Liver (tissue), 8 donors: ENCODE measurements at regions not wholly inside any gene's neighbourhood (a gene's known extent, or its start where the extent isn't known, plus 50 kb on each side); places are given as distances from the start of the nearest gene placed in this dataset.

Experiments
- DNase-seq: peaks from one replicate; pipeline ENCODE4 v3.0.0-alpha.2; 2017; ENCODE audit warnings: low spot score
- H3K27ac ChIP-seq, 2 donors: one replicate each; pipeline ENCODE4 v1.7.0; 2013; ENCODE audit warnings: inconsistent platforms in 2 of 2, low read length in 2 of 2, control low read depth in 1 of 2, low read depth in 1 of 2, mild to moderate bottlenecking in 1 of 2
- H3K27me3 ChIP-seq, 4 donors: one replicate each; pipeline versions ENCODE4 v1.6.1 to v1.7.0; 2013; ENCODE audit warnings: low read length in 3 of 4, inconsistent platforms in 1 of 4, mild to moderate bottlenecking in 1 of 4, moderate library complexity in 1 of 4; ENCODE audit not compliant: control insufficient read depth in 4 of 4, insufficient read depth in 4 of 4
- H3K36me3 ChIP-seq, 4 donors: one replicate each; pipeline versions ENCODE4 v1.6.1 to v1.7.0; 2013; ENCODE audit warnings: low read length in 3 of 4, mild to moderate bottlenecking in 3 of 4, low read depth in 1 of 4, moderate library complexity in 1 of 4; ENCODE audit not compliant: control insufficient read depth in 4 of 4, insufficient read depth in 3 of 4
- H3K4me1 ChIP-seq, 4 donors: one replicate each; pipeline versions ENCODE4 v1.6.1 to v1.7.0; 2013; ENCODE audit warnings: low read length in 3 of 4, mild to moderate bottlenecking in 3 of 4, moderate library complexity in 1 of 4; ENCODE audit not compliant: control insufficient read depth in 4 of 4, insufficient read depth in 4 of 4
- H3K4me3 ChIP-seq, 3 donors: one replicate each; pipeline versions ENCODE4 v1.6.1 to v1.7.0; 2013; ENCODE audit warnings: low read length in 3 of 3, control low read depth in 1 of 3, low read depth in 1 of 3, mild to moderate bottlenecking in 1 of 3
- H3K9ac ChIP-seq, 2 donors: one replicate each; pipeline ENCODE4 v1.7.0; 2013; ENCODE audit warnings: low read length in 2 of 2, mild to moderate bottlenecking in 2 of 2, moderate library complexity in 2 of 2, control low read depth in 1 of 2, low read depth in 1 of 2
- H3K9me3 ChIP-seq, 4 donors: one replicate each; pipeline versions ENCODE4 v1.6.1 to v1.7.0; 2013; ENCODE audit warnings: low read length in 3 of 4; ENCODE audit not compliant: control insufficient read depth in 4 of 4
- FOXA1 ChIP-seq: IDR thresholded peaks from 2 replicates; pipeline ENCODE4 v1.6.1; 2016; ENCODE audit warnings: antibody characterized with exemption
- FOXA2 ChIP-seq: IDR thresholded peaks from 2 replicates; pipeline ENCODE4 v1.6.1; 2016; ENCODE audit warnings: antibody characterized with exemption
- GABPA ChIP-seq, 2 donors: IDR thresholded peaks in 1 of 2; conservative IDR thresholded peaks in 1 of 2; 2 replicates each; pipeline ENCODE4 v1.6.1; 2016; ENCODE audit warnings: antibody characterized with exemption in 2 of 2, mild to moderate bottlenecking in 1 of 2, moderate library complexity in 1 of 2
- HNF4A ChIP-seq, 2 donors: conservative IDR thresholded peaks; 2 replicates each; pipeline ENCODE4 v1.6.1; 2016; ENCODE audit warnings: antibody characterized with exemption in 2 of 2, mild to moderate bottlenecking in 2 of 2
- JUND ChIP-seq, 2 donors: IDR thresholded peaks; 2 replicates each; pipeline ENCODE4 v1.6.1; 2016; ENCODE audit warnings: antibody characterized with exemption in 2 of 2
- NR2F2 ChIP-seq: IDR thresholded peaks from 2 replicates; pipeline ENCODE4 v1.6.1; 2016; ENCODE audit warnings: antibody characterized with exemption
- RXRA ChIP-seq, 2 donors: IDR thresholded peaks; 2 replicates each; pipeline ENCODE4 v1.6.1; 2017 to 2018; ENCODE audit warnings: antibody characterized with exemption in 2 of 2, mild to moderate bottlenecking in 1 of 2
- SP1 ChIP-seq: IDR thresholded peaks from 2 replicates; pipeline ENCODE4 v1.6.1; 2018; ENCODE audit warnings: antibody characterized with exemption, mild to moderate bottlenecking
- TAF1 ChIP-seq: conservative IDR thresholded peaks from 2 replicates; pipeline ENCODE4 v1.6.1; 2016; ENCODE audit warnings: antibody characterized with exemption, mild to moderate bottlenecking
- YY1 ChIP-seq: IDR thresholded peaks from 2 replicates; pipeline ENCODE4 v1.6.1; 2016; ENCODE audit warnings: antibody characterized with exemption, mild to moderate bottlenecking
- WGBS: extraction: QIAGEN DNeasy Blood & Tissue Kit; methylation state at CpG from one replicate; pipeline ENCODE4 v1.1.7; 2013; 5-methylcytosine and 5-hydroxymethylcytosine counted together
- TF ChIP-seq, protein P1 (sequence below): IDR thresholded peaks from 2 replicates; pipeline ENCODE4 v1.6.1; 2016; ENCODE audit warnings: antibody characterized with exemption
- TF ChIP-seq, protein P2 (sequence below): IDR thresholded peaks from 2 replicates; pipeline ENCODE4 v1.6.1; 2016; ENCODE audit warnings: antibody characterized with exemption
- TF ChIP-seq, protein P3 (sequence below): IDR thresholded peaks from 2 replicates; pipeline ENCODE4 v1.6.1; 2016; ENCODE audit warnings: antibody characterized with exemption
- TF ChIP-seq, protein P4 (sequence below): fragments of 150-350 bp; IDR thresholded peaks from 2 replicates; pipeline ENCODE4 v1.5.1; 2017; ENCODE audit warnings: improper control_type of control experiment, low read depth, low read length; ENCODE audit not compliant: missing input control
- TF ChIP-seq, protein P5 (sequence below): IDR thresholded peaks from 2 replicates; pipeline ENCODE4 v1.6.1; 2016; ENCODE audit warnings: antibody characterized with exemption, mild to moderate bottlenecking
- donor health status: healthy.
- donor health status: healthy.
- donor health status: healthy.
- donor health status: healthy.
- donor health status: healthy.

DNA sequence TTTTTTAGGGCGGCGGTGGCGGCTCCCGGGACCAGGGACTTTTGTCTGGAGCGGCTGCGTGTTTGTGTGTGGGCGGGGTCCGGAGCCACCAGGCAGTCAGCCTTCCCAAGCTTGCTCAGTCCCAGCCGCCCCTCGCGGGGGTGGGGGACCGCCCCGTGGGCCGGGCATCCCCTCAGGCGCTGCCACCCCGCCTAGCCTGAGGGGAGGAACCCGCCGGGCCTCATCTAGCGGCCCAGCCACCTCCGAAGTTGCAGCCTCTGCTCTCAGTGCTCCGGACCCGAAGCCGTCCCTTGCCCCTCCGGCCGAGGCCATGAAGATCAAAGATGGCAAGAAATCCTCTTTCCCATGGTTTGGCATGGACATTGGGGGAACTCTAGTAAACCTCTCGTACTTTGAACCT lies 235.2 kb downstream of the OR4C45 start:
- Histone ChIP-seq H3K27ac (no peak overlapping the region), H3K36me3 (no peaks in the 10 kb centered on the region), H3K27me3 (no peaks in the 10 kb centered on the region), H3K4me3 (no peak overlapping the region), H3K4me1 (no peaks in the 10 kb centered on the region), H3K9ac (no peak overlapping the region), H3K9me3 (peaks cover 0 to 3% (median 0%) of the 10 kb centered on the region in 4 donors)
- WGBS, result 76% methylated on average over 26 of the region's 26 CpGs
- TF ChIP-seq, protein P1, sequence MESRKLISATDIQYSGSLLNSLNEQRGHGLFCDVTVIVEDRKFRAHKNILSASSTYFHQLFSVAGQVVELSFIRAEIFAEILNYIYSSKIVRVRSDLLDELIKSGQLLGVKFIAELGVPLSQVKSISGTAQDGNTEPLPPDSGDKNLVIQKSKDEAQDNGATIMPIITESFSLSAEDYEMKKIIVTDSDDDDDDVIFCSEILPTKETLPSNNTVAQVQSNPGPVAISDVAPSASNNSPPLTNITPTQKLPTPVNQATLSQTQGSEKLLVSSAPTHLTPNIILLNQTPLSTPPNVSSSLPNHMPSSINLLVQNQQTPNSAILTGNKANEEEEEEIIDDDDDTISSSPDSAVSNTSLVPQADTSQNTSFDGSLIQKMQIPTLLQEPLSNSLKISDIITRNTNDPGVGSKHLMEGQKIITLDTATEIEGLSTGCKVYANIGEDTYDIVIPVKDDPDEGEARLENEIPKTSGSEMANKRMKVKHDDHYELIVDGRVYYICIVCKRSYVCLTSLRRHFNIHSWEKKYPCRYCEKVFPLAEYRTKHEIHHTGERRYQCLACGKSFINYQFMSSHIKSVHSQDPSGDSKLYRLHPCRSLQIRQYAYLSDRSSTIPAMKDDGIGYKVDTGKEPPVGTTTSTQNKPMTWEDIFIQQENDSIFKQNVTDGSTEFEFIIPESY, result no peak
- TF ChIP-seq SP1 (no peak), GABPA (IDR thresholded peaks at IDR 0.05 in 1 of 2, conservative IDR thresholded peaks at IDR 0.05 in 1 of 2) (no peak), TAF1 (no peak), YY1 (no peak), NR2F2 (no peak), RXRA (IDR thresholded peaks at IDR 0.05) (no peak), FOXA1 (no peak)
- TF ChIP-seq, protein P2, sequence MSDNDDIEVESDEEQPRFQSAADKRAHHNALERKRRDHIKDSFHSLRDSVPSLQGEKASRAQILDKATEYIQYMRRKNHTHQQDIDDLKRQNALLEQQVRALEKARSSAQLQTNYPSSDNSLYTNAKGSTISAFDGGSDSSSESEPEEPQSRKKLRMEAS, result no peak
- TF ChIP-seq, protein P3, sequence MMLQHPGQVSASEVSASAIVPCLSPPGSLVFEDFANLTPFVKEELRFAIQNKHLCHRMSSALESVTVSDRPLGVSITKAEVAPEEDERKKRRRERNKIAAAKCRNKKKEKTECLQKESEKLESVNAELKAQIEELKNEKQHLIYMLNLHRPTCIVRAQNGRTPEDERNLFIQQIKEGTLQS, result no peak
- no peak for DNase-seq

DNA sequence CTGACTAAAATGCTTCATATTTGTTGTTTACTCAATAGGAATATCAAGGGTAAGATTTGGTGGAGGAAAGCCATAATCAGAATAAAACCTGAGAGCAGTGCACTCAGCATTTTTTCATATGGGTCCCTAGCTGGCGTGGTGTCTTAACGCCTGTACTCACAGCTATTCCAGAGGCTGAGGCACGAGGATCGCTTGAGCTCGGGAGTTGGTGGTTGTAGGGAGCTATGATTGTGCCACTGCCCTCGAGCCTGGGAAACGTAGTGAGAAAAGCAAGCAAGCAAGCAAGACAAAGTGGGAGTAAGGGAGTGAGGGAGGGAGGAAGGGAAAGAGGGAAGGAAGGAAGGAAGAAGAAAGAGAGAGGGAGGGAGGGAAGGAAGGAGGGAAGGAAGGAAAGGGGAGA lies 242.5 kb downstream of the OR4C45 start:
- WGBS, result 69% methylated on average over 7 of the region's 7 CpGs
- Histone ChIP-seq H3K4me1 (no peaks in the 10 kb centered on the region), H3K4me3 (no peak overlapping the region), H3K27me3 (no peaks in the 10 kb centered on the region), H3K9me3 (peaks cover 0 to 3% (median under 1%) of the 10 kb centered on the region in 4 donors), H3K9ac (no peak overlapping the region), H3K27ac (no peak overlapping the region), H3K36me3 (no peaks in the 10 kb centered on the region)
- no peak for DNase-seq
- TF ChIP-seq, protein P3, result no peak
- TF ChIP-seq, protein P2, result no peak
- no peak for TF ChIP-seq YY1
- TF ChIP-seq, protein P4, sequence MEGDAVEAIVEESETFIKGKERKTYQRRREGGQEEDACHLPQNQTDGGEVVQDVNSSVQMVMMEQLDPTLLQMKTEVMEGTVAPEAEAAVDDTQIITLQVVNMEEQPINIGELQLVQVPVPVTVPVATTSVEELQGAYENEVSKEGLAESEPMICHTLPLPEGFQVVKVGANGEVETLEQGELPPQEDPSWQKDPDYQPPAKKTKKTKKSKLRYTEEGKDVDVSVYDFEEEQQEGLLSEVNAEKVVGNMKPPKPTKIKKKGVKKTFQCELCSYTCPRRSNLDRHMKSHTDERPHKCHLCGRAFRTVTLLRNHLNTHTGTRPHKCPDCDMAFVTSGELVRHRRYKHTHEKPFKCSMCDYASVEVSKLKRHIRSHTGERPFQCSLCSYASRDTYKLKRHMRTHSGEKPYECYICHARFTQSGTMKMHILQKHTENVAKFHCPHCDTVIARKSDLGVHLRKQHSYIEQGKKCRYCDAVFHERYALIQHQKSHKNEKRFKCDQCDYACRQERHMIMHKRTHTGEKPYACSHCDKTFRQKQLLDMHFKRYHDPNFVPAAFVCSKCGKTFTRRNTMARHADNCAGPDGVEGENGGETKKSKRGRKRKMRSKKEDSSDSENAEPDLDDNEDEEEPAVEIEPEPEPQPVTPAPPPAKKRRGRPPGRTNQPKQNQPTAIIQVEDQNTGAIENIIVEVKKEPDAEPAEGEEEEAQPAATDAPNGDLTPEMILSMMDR, result no peak
- no peak for TF ChIP-seq TAF1
- TF ChIP-seq, protein P5, sequence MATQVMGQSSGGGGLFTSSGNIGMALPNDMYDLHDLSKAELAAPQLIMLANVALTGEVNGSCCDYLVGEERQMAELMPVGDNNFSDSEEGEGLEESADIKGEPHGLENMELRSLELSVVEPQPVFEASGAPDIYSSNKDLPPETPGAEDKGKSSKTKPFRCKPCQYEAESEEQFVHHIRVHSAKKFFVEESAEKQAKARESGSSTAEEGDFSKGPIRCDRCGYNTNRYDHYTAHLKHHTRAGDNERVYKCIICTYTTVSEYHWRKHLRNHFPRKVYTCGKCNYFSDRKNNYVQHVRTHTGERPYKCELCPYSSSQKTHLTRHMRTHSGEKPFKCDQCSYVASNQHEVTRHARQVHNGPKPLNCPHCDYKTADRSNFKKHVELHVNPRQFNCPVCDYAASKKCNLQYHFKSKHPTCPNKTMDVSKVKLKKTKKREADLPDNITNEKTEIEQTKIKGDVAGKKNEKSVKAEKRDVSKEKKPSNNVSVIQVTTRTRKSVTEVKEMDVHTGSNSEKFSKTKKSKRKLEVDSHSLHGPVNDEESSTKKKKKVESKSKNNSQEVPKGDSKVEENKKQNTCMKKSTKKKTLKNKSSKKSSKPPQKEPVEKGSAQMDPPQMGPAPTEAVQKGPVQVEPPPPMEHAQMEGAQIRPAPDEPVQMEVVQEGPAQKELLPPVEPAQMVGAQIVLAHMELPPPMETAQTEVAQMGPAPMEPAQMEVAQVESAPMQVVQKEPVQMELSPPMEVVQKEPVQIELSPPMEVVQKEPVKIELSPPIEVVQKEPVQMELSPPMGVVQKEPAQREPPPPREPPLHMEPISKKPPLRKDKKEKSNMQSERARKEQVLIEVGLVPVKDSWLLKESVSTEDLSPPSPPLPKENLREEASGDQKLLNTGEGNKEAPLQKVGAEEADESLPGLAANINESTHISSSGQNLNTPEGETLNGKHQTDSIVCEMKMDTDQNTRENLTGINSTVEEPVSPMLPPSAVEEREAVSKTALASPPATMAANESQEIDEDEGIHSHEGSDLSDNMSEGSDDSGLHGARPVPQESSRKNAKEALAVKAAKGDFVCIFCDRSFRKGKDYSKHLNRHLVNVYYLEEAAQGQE, result no peak
- TF ChIP-seq JUND (IDR thresholded peaks at IDR 0.05), result no peak
- no peak for TF ChIP-seq FOXA2
- no peak for TF ChIP-seq HNF4A (conservative IDR thresholded peaks at IDR 0.05)
